Activated CD4-positive, CD25-positive, alpha-beta regulatory T cell treated with anti-CD3 and anti-CD28 coated beads, Interleukin-2, amount 50 U/mL, for 24 hours (primary cell): ENCODE measurements at regions not wholly inside any gene's neighbourhood (a gene's known extent, or its start where the extent isn't known, plus 50 kb on each side); places are given as distances from the start of the nearest gene placed in this dataset.

ENCODE experiments used
- ATAC-seq, 2 donors: fragments of 150-1000 bp; cut with Tn5 transposase; one replicate each; pipeline ENCODE4 v1.10.0; 2021; ENCODE audit warnings: mild to moderate bottlenecking in 1 of 2, moderate library complexity in 1 of 2

DNA sequence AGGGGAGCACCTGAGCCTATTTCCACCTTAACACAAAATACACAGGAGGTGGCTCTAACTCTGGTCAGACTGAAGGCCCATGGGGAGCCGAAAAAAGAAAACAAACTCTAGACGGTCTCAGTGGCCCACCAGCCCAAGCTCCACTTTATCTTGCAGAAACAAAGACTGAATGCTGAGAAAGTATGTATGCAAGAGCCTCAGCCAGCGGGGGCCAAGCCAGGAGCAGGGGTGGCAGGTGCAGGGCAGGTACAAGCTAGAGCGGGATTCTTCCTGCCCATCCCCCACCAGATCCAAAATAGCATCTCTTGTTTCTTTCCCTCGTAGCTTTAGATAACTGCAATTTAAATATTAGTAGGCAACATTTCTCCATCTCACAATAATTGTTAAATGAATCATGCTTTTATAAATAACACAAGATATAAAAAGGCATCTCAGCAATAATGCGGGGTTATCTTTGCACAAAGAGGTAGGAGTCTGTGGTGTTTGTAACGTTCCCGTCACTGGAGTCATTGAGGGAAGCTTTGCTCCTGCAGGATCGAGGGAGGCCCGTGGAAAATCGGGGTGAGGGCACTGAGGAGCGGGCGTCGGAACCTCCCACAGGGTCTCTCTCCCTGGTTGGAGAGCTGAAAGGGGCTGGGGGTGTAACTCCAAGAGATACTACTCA is 418.0 kb downstream of the SHANK2 start:
- no peak for ATAC-seq

DNA sequence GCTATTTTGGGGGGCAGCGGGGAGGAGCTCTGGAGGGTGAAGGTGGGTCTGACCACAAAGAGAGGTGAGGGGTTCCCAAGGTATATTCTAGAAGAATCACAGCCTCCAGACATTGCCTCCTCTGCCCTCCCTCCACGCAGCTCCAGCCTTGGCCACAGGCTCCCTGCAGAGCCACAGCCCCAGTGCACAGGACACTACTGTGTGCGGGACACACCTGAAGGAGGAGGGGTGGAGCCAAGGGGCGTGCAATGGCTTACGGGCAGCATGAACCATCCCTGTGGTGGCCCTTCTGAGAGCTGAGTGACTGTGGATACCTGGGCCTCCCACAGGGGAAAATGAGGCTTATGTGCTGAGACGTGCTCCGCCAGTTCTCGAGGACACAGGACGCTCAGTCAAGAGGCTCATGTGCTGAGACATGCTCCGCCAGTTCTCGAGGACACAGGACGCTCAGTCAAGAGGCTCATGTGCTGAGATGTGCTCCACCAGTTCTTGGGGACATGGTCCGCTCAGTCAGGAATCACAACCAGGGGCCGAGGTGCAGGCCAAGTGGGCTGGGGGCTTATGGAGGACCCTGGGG is 417.3 kb downstream of the SHANK2 start:
- no peak for ATAC-seq

DNA sequence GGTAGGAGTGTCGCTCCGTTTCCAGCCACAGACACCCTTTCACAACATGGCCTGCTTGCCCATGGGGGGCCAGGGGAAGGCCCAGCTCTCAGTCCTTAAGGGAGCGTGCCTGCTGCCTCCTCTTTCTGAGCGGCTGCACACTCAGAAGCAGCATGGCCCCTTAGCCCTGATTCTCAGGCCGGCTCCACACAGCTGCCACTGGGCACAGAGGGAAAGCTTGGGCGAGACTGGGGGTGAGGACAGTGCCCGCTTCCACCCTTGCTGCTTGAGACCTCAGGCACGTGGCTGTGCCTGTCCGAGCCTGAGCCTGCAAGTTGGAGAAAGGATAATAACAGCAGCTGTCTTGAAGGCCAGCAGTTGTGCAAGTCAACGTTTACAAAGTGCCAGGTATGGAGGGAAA is 416.3 kb downstream of the SHANK2 start:
- ATAC-seq: no peak

DNA sequence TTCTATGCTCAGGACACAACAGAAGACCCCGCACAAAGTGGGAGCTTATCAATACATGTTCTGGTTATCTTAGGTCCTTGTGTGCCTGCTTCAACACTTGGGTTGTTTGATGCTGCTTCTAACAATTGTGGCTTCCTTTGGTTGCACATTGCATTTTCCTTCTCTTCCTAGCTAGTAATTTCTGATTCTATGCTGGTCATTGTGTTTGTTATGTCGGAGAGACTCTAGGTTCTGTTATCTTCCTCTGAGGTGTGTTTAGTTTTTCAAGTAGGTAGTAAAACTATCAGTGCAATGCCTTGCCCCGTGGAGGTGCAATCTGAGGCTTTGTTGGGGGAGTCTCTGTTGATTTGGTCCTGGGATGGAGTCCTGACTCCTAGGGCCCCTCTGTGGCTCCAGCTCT is 414.2 kb downstream of the SHANK2 start:
- no peak for ATAC-seq

DNA sequence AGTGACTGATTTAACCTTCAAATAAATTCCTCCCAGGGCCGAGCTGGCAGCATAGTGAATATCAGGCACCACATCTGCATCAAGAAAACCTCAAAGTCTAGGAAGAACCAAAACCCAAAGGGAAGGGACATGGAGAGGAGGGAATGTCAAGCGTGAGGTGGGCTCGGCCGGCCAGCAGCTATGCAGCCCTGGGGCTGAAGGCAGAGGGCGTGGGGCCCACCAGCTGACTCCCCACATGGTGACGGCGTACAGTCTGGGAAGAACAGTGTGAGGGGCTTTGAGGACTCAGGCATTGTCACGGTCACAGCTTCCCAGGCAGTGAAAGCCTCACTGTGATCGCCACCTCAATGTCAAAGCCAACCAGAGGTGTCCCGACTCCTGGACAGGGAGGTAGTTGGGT is 412.5 kb downstream of the SHANK2 start:
- no peak for ATAC-seq

DNA sequence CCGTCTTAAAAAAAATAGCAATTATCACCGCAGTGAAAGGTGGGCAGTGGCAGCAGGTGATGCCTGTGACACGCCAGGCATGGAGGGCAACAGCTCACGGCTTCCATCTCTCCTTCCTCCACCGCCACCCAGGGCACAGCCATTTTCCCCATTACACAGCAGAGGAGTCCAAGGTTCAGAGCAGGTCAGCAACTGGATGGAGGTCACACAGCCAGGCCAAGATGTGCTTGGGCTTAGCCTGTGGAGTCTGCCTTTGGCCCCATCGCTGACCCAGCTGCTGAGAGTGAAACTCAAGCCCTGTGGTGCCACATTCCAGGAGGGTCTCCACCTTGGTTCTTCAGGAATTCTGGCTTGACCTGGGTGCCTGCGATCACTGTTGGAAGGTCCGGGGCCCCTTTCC is 411.1 kb downstream of the SHANK2 start:
- ATAC-seq: no peak

DNA sequence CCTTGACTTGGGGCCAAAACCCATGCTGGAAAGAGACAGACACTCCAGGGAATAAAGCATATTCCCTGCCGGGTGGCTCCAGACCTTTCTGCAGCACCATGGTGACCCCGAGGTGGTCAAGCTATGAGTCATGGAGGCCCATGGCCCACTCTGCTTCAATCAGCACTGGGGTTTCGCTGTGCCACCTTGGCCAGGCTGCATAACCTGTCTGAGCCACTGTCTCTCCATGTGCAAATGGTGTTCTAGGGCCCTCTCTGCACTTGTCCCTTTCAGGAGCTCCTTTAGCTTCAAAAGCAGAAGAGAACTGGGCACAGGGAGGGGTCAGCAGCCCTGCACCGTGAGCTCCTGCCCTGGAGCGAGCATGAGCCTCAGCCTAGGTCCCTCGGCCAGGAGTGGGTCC is 410.1 kb downstream of the SHANK2 start:
- ATAC-seq: no peak

DNA sequence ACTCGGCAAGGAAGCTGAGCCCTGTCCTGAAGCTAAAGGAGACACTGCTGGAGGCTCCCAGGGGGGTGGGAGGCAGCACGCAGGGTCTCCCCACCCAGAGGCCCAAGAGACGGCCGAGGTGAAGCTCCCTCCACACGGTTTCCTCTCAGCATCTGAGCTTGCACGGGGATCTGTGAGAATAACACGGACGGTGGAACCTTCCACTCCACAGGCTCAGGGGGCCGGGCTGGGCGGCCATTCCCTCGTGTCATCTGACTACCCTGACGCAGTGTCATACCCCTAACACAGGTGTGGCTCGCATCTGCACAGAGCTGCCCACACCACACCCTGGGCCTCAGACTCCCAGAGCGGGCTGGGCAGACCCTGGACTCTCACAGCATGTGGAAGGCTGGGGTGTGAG is 409.7 kb downstream of the SHANK2 start:
- ATAC-seq: no peak

DNA sequence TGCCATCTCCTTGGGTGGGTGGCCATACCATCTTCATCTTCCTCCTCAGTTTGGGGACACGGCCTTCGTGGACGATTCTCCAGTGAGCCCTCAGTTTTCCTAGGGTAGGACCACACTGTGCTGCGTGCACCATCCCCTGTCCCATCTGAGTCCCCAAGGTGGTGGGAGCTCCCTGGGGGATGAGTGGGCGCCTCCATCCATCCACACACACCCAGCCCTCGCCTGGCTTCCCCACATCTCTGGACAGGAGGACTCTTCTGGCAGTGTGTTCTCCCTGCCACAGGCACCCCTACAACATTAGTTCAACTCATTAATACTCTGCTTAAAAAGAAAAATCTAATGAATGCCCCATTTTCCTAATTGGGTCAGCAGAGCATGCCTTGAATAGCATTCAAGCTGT is 408.5 kb downstream of the SHANK2 start:
- ATAC-seq: no peak

DNA sequence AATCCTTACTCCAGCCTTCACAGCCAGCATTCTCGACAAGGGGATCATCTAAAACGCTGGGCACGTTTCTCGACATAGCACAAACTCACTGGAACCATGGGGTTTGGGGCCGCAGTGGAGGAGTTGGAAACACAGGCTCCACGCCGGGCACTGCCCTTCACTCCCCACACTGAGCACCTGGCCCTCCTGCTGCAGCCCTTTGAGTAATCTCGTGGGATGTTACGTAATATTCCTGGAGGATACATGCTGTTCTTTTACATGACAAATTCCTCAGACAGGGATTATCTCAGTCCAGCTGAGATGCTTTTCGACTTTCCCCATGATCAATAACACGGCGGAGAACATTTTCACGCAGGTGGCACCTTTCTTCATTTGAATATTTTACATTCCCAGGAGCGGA is 408.0 kb downstream of the SHANK2 start:
- ATAC-seq: no peak

DNA sequence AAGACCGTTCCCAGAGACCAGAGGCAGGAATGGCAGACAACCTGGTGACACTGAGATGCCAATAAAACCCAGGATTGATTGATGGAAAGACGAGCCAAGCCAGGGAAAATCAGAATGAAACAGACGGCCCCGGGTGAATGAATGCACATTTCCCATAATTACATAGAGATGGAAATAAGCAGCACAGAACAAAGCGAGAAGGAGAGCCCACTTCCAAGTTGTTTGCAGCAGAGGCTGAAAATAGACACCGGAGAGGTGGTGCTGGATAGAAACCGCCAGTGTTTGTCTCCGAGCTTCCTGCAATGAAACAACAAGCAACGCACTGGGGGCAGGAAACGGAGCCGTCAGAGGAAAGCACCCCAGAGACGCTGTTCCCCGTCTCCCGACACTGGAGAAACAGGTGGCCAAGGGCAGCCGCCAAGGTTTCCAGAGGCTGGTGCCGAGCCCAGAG is 406.8 kb downstream of the SHANK2 start:
- no peak for ATAC-seq

DNA sequence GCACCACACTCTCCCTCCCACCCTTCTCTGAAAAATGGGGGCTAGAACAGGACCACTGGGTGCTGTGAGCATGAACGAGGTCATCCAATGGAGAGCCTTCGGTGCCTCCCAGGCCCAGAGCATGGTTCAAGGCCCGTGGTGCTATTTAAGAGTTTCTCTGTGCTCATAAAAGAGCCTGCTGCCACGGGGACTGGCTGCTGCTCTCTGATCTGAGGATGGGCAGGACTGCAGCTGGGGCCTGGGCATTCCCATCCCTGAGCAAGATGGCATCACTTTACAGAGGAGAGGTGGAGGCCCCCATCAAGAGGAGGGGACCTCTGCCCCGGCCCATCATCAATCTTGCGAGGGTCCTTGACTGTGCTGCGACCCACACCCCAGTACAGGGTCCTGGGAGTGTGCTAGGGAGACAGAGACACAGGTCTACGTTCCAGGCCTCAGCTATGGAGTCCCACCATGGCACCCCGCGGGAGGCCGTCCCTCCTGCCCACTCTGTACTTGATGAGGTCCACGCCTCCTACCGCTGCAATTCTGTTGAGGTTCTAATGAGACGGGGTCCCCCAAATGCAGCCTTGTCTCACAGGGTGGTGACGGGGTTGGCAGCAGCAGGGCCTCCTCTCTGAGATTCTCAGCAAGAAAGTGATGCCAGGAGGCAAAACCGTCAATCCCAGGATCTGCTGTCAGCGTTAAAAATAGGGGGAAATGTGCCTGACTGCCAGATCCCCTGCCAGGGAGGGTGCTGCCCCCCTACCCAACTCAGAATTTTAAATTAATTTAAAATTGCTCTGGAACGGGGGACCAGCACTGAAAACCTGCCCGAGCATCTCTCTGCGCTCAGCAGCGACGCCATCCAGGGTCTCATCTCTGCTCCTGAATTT is 405.4 kb downstream of the SHANK2 start:
- no peak for ATAC-seq

DNA sequence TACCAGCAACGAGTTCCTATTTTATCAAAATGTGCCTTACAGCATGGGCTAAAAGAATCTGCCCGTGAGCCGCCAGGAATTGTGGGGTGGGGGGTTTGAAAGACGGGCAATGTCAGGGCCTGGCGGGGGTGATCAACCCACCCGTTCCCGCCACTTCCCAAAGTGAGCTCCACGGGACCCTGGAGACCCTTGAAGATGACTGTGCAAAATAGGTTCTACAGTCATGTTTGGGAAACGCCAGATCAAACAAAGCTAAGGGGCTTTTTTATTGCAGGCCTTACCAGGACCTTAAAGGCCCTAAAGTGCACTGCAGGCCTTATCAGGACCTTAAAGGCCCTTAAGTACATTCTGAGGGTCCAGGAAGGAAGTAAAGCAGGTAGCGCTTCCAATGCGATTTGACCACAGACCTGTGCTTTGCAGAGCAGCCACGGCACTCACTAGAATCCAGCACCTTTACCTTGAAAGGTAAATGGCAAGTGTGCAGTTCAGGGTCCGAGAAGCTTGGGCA is 404.1 kb downstream of the SHANK2 start:
- ATAC-seq: no peak

DNA sequence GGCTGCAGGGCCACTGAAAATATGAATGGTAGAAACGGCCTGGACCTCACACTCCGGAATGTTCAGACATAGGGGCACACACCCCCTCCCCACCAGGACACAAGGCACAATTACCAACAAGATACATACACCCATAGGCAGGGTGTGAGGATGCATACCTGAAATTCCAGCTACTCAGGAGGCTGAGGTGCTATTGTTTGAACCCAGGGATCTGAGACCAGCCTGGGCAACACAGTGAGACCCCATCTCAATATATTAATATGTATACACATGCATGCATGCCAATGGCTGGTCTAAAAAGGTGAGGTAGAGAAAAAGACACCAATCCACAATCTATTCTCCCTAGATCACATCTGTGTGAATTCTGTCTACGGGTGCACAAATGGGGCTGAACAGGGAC is 403.3 kb downstream of the SHANK2 start:
- ATAC-seq: no peak

DNA sequence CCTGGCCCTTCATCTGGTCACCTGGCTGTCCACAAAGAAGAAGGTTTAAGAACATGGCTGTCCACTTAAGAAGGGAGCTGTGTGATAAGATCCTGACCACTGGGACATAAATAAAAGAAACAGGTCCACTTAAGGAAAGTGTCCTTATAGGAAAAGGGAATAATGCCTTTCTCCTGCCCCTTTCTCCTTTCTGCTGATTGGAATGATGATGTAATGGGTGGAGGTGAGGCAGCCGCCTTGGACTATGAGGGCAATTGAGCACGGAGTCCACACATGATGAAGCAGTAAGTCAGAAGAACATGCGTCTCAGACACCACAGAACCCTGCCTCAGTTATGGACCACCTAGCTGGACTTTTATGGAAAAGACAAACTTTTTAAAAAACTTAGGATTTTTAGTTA is 401.1 kb downstream of the SHANK2 start:
- no peak for ATAC-seq

DNA sequence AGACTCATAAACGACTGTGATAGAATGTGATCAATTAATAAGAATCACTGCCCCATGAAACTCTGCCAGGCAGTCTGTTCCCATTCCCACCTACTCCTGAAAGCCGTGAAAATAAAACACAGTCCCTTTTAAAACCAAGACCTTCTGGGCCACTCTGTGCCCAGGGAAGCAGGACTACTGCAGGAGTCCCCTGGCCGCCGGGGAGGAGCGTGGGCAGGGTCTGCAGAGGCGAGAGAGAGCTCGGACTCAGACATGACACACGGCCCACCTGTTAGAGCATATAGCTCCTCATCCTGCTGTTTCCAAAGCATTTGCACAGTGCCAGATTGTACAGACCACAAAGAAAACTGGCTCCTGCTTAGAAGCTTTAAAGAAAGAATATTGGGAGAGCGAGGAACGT is 400.5 kb downstream of the SHANK2 start:
- no peak for ATAC-seq

DNA sequence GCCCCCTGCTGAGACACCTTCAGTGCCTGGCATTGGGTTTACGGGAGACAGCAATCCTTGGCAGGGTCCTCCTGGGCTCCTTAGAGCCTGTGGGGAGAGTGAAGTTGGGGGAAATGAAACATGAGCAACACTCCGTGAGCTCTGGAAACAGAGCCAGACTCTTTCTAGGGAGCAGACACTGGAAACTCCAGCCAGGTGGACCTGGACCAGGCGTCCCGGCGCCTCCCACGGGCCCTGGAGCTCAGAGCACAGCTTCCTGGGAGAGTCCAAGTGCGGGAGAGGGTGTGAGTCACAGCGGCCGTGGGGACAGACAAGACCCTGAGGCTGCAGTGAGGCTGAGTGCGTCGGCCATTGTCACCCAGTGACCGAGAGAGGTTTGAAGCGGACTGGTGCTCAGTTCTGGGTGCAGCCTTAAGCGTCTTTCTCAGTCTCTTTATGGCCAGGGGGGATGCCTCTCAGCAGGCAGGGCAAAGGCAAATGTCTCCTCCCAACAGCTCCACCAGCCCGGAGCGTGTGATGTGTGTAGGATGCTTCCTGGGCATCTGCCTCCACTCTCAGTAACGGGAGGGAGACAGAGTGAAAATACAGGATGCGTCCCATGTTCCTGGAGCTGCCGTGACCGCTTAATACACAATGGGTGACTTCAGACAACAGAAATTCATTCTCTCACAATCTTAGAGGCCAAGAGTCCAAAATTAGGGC is 399.2 kb downstream of the SHANK2 start:
- ATAC-seq: no peak

DNA sequence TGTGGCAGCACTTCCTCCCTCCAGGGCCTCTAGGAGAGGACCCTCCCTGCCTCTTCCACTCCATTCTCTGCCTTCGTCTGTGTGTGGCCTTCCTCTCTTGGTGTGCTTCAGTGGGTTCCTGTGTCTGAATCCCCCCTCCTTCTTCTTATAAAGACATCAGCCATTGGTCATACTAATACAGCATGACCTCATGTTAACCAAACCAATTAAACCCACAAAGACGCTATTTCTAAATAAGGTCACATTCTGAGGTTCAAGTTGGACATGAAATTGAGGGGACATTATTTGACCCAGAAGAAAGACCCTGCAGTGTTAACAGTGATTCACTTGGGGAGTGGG is 398.6 kb downstream of the SHANK2 start:
- no peak for ATAC-seq

DNA sequence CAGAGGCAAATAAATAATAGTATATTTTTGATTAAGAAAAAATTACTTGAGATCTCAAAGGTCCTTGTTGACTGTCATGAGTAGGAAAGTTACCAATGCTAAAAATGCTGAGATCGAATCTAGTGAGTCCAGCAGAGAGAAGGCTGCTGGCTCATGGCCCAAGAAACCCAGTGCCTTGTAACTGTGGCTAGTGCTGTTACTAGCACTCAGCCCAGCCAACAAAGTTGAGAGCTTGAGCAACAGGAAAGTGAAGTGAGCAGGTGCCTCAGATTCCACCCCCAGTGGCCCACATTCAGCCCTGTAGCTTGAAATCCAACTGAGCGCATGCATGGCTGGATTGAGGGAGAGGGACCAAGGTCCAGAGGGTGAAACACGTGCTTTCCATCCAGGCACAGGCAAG is 398.2 kb downstream of the SHANK2 start:
- ATAC-seq: no peak

DNA sequence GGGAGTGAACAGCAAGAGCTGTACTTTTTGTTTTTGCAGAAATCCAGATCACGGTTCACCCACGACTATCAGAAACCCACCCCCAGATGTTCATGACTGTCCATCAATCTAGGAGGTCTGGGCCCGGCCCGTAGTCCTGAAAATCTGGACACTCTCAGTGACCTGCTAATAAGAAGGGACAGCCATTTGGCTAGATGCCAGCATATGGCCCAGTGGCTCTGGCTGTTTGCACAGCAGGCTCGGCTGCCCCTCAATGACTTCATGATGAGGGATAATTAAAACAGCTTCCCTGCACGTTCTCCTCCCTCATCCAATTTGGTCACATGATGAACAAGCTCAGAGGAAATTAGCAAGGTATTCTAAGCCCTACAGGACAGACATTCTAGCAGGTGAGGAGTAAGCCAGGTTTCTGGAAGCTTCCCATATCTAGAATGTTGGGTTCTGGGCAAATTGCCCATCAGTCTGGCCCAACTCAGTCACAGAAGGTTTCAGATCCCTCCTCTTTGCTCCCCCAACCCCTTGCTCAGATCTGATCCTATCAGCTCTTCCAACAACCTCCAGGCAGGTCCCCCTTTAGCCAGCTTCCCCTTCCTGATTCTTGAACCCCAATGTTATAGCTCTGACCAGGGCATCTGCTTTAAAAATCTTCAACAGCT is 397.3 kb downstream of the SHANK2 start:
- no peak for ATAC-seq

DNA sequence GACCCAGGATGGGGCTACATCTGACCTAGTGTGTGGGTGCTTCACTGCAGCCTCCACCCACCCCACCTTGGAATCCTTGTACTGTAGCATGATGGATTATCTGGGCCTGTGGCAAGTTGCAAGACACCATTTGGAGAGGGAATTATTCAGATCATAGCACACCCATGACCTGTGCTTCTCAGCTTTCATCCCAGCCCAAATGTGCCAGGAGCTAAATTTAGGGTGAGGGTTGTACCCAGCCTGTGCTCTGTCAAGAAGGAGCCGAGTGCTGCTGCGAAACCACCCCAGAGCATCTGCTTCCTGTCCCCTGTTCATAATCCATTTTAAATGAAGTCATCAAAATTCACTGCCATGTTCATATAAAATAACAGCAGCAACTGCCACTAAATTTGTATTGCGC is 394.5 kb downstream of the SHANK2 start:
- ATAC-seq: no peak

DNA sequence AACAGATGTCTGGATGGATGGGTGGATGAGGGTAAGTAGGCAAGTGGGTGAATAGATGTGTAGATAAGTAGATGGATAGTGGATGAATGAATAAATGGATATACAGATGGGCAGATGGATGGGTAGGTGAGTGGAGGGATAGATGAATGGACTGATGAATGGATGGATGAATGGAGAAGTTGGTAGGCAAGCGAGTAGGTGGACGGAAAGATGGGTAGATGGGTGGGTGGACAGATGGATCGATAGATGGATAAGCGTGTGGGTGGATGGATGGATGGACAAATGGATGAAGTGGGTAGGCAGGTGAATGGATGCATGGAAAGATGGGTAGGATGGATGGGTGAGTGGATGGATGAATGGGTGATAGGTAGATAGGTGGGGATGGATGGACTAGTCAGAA is 393.2 kb downstream of the SHANK2 start:
- ATAC-seq: no peak

DNA sequence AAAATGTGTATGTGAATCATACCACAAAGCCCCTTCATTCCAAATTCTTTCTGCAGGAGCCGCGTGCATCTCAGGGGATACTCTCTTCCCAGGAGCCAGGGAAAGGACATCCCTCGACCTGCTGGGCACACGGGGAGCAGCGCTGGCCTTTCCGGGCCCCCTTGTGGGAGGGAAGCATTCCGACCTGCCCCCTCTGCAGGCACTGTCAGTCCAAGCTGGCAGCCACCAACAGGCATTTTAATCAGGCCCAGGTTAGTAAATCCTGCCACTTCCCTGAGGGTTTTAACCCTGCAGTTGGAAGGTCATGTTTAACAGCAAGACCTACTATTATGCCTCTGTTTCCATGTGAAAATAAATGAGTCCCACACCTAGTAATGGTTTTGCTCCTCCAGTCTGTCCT is 391.5 kb downstream of the SHANK2 start:
- ATAC-seq: no peak
